ENCODE measurements at regions not wholly inside any gene's neighbourhood (a gene's known extent, or its start where the extent isn't known, plus 50 kb on each side); places are given as distances from the start of the nearest gene placed in this dataset.

- ATAC-seq (ENCODE audit: low read depth) (no peak), DNase-seq (ENCODE audit: low spot score) (no peak)
- Histone ChIP-seq H3K27ac (ENCODE audit: poor library complexity, severe bottlenecking) (no peak overlapping the region), H3K4me1 (ENCODE audit: insufficient read depth, poor library complexity, severe bottlenecking) (no peaks in the 10 kb centered on the region), H3K36me3 (ENCODE audit: low read depth) (no peaks in the 10 kb centered on the region), H3K27me3 (ENCODE audit: insufficient read depth, poor library complexity, severe bottlenecking) (no peaks in the 10 kb centered on the region), H3K4me3 (ENCODE audit: severe bottlenecking) (no peak overlapping the region), H3K9me3 (ENCODE audit: severe bottlenecking) (peaks cover 3% of the 10 kb centered on the region)
- TF ChIP-seq, protein P1, sequence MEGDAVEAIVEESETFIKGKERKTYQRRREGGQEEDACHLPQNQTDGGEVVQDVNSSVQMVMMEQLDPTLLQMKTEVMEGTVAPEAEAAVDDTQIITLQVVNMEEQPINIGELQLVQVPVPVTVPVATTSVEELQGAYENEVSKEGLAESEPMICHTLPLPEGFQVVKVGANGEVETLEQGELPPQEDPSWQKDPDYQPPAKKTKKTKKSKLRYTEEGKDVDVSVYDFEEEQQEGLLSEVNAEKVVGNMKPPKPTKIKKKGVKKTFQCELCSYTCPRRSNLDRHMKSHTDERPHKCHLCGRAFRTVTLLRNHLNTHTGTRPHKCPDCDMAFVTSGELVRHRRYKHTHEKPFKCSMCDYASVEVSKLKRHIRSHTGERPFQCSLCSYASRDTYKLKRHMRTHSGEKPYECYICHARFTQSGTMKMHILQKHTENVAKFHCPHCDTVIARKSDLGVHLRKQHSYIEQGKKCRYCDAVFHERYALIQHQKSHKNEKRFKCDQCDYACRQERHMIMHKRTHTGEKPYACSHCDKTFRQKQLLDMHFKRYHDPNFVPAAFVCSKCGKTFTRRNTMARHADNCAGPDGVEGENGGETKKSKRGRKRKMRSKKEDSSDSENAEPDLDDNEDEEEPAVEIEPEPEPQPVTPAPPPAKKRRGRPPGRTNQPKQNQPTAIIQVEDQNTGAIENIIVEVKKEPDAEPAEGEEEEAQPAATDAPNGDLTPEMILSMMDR (IDR thresholded peaks at IDR 0.05; ENCODE audit: poor library complexity, severe bottlenecking), result no peak
Observed at GRCh38 chr22:48453751-48454485, 1373.8 kb downstream of the BRD1 start.

DNA sequence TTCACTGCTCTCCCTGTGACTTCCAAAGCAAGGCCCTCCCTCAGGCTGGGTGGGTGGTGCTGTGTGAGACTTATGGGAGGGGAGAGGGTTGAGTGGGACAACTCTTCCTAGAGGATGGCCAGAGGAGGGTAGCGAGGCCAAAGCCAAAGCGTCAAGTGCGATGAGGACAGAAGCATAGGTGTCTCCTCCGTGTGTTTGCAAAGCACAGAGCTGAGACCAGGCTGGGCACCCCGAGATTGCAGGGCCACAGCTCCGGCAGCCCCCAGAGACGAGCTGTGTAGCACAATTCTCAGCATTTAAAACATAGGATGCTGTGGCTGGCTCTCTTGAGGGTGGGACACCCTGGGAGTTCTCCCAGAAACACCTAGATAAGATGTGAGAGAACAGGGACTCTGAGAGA, 1374.5 kb downstream of the BRD1 start:
- DNase-seq (ENCODE audit: low spot score) (no peak), ATAC-seq (ENCODE audit: low read depth) (no peak)
- Histone ChIP-seq H3K4me1 (ENCODE audit: insufficient read depth, poor library complexity, severe bottlenecking) (no peaks in the 10 kb centered on the region), H3K36me3 (ENCODE audit: low read depth) (no peaks in the 10 kb centered on the region), H3K27me3 (ENCODE audit: insufficient read depth, poor library complexity, severe bottlenecking) (no peaks in the 10 kb centered on the region), H3K27ac (ENCODE audit: poor library complexity, severe bottlenecking) (no peak overlapping the region), H3K9me3 (ENCODE audit: severe bottlenecking) (peaks cover 3% of the 10 kb centered on the region), H3K4me3 (ENCODE audit: severe bottlenecking) (no peak overlapping the region)
- TF ChIP-seq, protein P1 (IDR thresholded peaks at IDR 0.05; ENCODE audit: poor library complexity, severe bottlenecking), result no peak

GRCh38 chr22:48452766-48453165, 1374.9 kb downstream of the BRD1 start:
- no peak overlapping the region for H3K4me3 ChIP-seq (ENCODE audit: severe bottlenecking)
- DNase-seq (ENCODE audit: low spot score) (no peak), ATAC-seq (ENCODE audit: low read depth) (no peak)
- H3K27ac ChIP-seq (ENCODE audit: poor library complexity, severe bottlenecking), result no peak overlapping the region
- TF ChIP-seq, protein P1 (IDR thresholded peaks at IDR 0.05; ENCODE audit: poor library complexity, severe bottlenecking), result no peak
- peaks cover 3% of the 10 kb centered on the region for H3K9me3 ChIP-seq (ENCODE audit: severe bottlenecking)
- H3K27me3 ChIP-seq (ENCODE audit: insufficient read depth, poor library complexity, severe bottlenecking), result no peaks in the 10 kb centered on the region
- H3K36me3 ChIP-seq (ENCODE audit: low read depth), result no peaks in the 10 kb centered on the region
- H3K4me1 ChIP-seq (ENCODE audit: insufficient read depth, poor library complexity, severe bottlenecking), result no peaks in the 10 kb centered on the region

DNA sequence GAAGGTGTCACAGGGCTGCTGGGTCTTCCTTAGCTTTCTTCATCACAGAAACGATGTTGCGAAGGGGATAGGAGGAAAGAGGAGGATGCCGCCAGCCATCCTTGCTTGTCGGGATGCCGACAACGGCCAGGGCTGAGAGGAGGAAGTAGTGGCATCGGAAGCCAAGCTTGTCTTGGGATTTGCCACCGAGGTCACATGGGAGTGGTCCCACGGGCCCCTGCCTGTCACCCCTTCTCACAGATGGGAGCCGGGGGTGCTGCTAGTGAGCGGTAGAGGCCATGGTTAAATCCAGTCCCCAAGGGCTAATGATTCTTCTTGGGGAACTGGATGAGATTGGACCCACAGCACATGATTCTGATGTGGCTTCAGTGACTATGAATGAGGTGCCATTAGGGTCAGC, 1375.8 kb downstream of the BRD1 start:
- Histone ChIP-seq H3K9me3 (ENCODE audit: severe bottlenecking) (peaks cover 3% of the 10 kb centered on the region), H3K36me3 (ENCODE audit: low read depth) (no peaks in the 10 kb centered on the region), H3K4me3 (ENCODE audit: severe bottlenecking) (no peak overlapping the region), H3K4me1 (ENCODE audit: insufficient read depth, poor library complexity, severe bottlenecking) (no peaks in the 10 kb centered on the region), H3K27ac (ENCODE audit: poor library complexity, severe bottlenecking) (no peak overlapping the region), H3K27me3 (ENCODE audit: insufficient read depth, poor library complexity, severe bottlenecking) (no peaks in the 10 kb centered on the region)
- no peak for ATAC-seq (ENCODE audit: low read depth)
- TF ChIP-seq, protein P1 (IDR thresholded peaks at IDR 0.05; ENCODE audit: poor library complexity, severe bottlenecking), result no peak
- no peak for DNase-seq (ENCODE audit: low spot score)

GRCh38 chr22:48450188-48450825, 1377.4 kb downstream of the BRD1 start:
- no peaks in the 10 kb centered on the region for H3K4me1 ChIP-seq (ENCODE audit: insufficient read depth, poor library complexity, severe bottlenecking)
- H3K27me3 ChIP-seq (ENCODE audit: insufficient read depth, poor library complexity, severe bottlenecking), result no peaks in the 10 kb centered on the region
- no peak overlapping the region for H3K27ac ChIP-seq (ENCODE audit: poor library complexity, severe bottlenecking)
- no peak overlapping the region for H3K4me3 ChIP-seq (ENCODE audit: severe bottlenecking)
- H3K36me3 ChIP-seq (ENCODE audit: low read depth), result no peaks in the 10 kb centered on the region
- no peak for ATAC-seq (ENCODE audit: low read depth)
- DNase-seq (ENCODE audit: low spot score), result no peak
- peaks cover 3% of the 10 kb centered on the region for H3K9me3 ChIP-seq (ENCODE audit: severe bottlenecking)
- TF ChIP-seq, protein P1 (IDR thresholded peaks at IDR 0.05; ENCODE audit: poor library complexity, severe bottlenecking), result no peak
